ENCODE measurements at regions not wholly inside any gene's neighbourhood (a gene's known extent, or its start where the extent isn't known, plus 50 kb on each side); places are given as distances from the start of the nearest gene placed in this dataset.

- no peak for TF ChIP-seq EZH2phosphoT487 (IDR thresholded peaks at IDR 0.05; ENCODE audit: low read depth, severe bottlenecking, unreplicated experiment)
- TF ChIP-seq, protein P1, sequence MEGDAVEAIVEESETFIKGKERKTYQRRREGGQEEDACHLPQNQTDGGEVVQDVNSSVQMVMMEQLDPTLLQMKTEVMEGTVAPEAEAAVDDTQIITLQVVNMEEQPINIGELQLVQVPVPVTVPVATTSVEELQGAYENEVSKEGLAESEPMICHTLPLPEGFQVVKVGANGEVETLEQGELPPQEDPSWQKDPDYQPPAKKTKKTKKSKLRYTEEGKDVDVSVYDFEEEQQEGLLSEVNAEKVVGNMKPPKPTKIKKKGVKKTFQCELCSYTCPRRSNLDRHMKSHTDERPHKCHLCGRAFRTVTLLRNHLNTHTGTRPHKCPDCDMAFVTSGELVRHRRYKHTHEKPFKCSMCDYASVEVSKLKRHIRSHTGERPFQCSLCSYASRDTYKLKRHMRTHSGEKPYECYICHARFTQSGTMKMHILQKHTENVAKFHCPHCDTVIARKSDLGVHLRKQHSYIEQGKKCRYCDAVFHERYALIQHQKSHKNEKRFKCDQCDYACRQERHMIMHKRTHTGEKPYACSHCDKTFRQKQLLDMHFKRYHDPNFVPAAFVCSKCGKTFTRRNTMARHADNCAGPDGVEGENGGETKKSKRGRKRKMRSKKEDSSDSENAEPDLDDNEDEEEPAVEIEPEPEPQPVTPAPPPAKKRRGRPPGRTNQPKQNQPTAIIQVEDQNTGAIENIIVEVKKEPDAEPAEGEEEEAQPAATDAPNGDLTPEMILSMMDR (IDR thresholded peaks at IDR 0.05; ENCODE audit: poor library complexity) = no peak
- TF ChIP-seq EZH2 (IDR thresholded peaks at IDR 0.05; ENCODE audit: borderline replicate concordance) = no peak
Measured at GRCh38 chr11:19377881-19378280, 137.1 kb upstream of the E2F8 start.
